B cell (primary cell): ENCODE measurements at regions not wholly inside any gene's neighbourhood (a gene's known extent, or its start where the extent isn't known, plus 50 kb on each side); places are given as distances from the start of the nearest gene placed in this dataset.

ENCODE experiments used
- ATAC-seq: fragments of 200-7000 bp; cut with Tn5 transposase; one replicate; pipeline ENCODE4 v1.10.0; 2021; ENCODE audit warnings: low read depth, mild to moderate bottlenecking, moderate number of reproducible peaks, moderate library complexity
- CTCF ChIA-PET: fragments of 350-600 bp; sonication (Branson Sonifier 250); formaldehyde crosslinking; loops from one replicate; lab custom pipeline; 2021; ENCODE audit warnings: antibody characterized with exemption, inconsistent platforms; lab: Charles Lee
- POLR2A ChIA-PET: fragments of 350-600 bp; sonication (Branson Sonifier 250); formaldehyde crosslinking; loops from one replicate; lab custom pipeline; 2021; ENCODE audit warnings: antibody characterized with exemption; lab: Charles Lee
- DNase-seq: peaks from one replicate; pipeline ENCODE4 v3.0.0; 2013
- H2AFZ ChIP-seq: 2 replicates; pipeline ENCODE4 v1.6.1; 2012; ENCODE audit warnings: mild to moderate bottlenecking, low read depth, low read length; ENCODE audit not compliant: insufficient read depth, poor library complexity, severe bottlenecking
- H3K27ac ChIP-seq, 2 donors: 1 replicate in 1 of 2; 2 replicates in 1 of 2; pipeline ENCODE4 v1.5.1; 2012 to 2013; ENCODE audit warnings: low read length in 2 of 2, mild to moderate bottlenecking in 2 of 2, moderate library complexity in 1 of 2
- H3K27me3 ChIP-seq, 4 experiments: fragments of 200-600 bp in 1 of 4; sonication (generic) in 1 of 4; replicated peaks in 1 of 4; 1 replicate in 2 of 4; 2 replicates in 2 of 4; pipeline versions ENCODE4 v1.6.1 to v1.7.0; 2013 to 2016; ENCODE audit warnings: low read length in 3 of 4, mild to moderate bottlenecking in 2 of 4, mixed read lengths in 1 of 4, moderate library complexity in 1 of 4; ENCODE audit not compliant: insufficient read depth in 4 of 4, control insufficient read depth in 3 of 4; ENCODE audit errors: control extremely low read depth in 1 of 4
- H3K36me3 ChIP-seq, 2 experiments: replicated peaks in 1 of 2; 1 replicate in 1 of 2; 2 replicates in 1 of 2; pipeline versions ENCODE4 v1.6.1 to v1.7.1; 2013; ENCODE audit warnings: low read length in 1 of 2; ENCODE audit not compliant: insufficient read depth in 2 of 2, control insufficient read depth in 1 of 2; ENCODE audit errors: control extremely low read depth in 1 of 2, extremely low read depth in 1 of 2
- H3K4me1 ChIP-seq, 2 donors: fragments of 200-600 bp in 1 of 2; sonication (generic) in 1 of 2; 1 replicate in 1 of 2; 2 replicates in 1 of 2; pipeline versions ENCODE4 v1.5.1 to v1.6.1; 2013 to 2017; ENCODE audit warnings: low read length in 2 of 2; ENCODE audit not compliant: control insufficient read depth in 2 of 2, insufficient read depth in 2 of 2
- H3K4me2 ChIP-seq: replicated peaks from 2 replicates; pipeline ENCODE3; 2012; ENCODE audit warnings: mild to moderate bottlenecking, low read depth, low read length; ENCODE audit not compliant: poor library complexity, severe bottlenecking
- H3K4me3 ChIP-seq, 5 experiments: fragments of 200-600 bp in 1 of 5; sonication (generic) in 1 of 5; 1 replicate in 3 of 5; 2 replicates in 2 of 5; pipeline versions ENCODE4 v1.5.1 to v1.7.0; 2011 to 2016; ENCODE audit warnings: low read length in 4 of 5, mild to moderate bottlenecking in 4 of 5, low read depth in 2 of 5, control low read depth in 1 of 5, moderate library complexity in 1 of 5; ENCODE audit not compliant: insufficient read depth in 1 of 5; ENCODE audit errors: control extremely low read depth in 1 of 5, extremely low read depth in 1 of 5
- H3K79me2 ChIP-seq: fragments of 200-600 bp; sonication (generic); one replicate; pipeline ENCODE4 v1.6.0; 2016; ENCODE audit warnings: low read length; ENCODE audit not compliant: control insufficient read depth, insufficient read depth
- H3K9ac ChIP-seq: fragments of 200-600 bp; sonication (generic); 2 replicates; pipeline ENCODE4 v1.6.1; 2017; ENCODE audit warnings: mild to moderate bottlenecking, low read length, moderate library complexity
- H3K9me3 ChIP-seq, 3 donors: one replicate each; pipeline versions ENCODE4 v1.6.1 to v1.7.1; 2013; ENCODE audit warnings: low read length in 2 of 3; ENCODE audit not compliant: control insufficient read depth in 2 of 3, insufficient read depth in 1 of 3; ENCODE audit errors: control extremely low read depth in 1 of 3
- H4K20me1 ChIP-seq: 2 replicates; pipeline ENCODE4 v1.6.0; 2012; ENCODE audit warnings: mild to moderate bottlenecking, low read length; ENCODE audit not compliant: insufficient read depth, control insufficient read depth, poor library complexity, severe bottlenecking
- H3K27ac Mint-ChIP-seq: one replicate; pipeline ENCODE4 v1.8.0; 2021; ENCODE audit warnings: mixed read lengths
- H3K27me3 Mint-ChIP-seq: one replicate; pipeline ENCODE4 v1.8.0; 2021; ENCODE audit warnings: mixed read lengths
- H3K4me1 Mint-ChIP-seq: one replicate; pipeline ENCODE4 v1.8.0; 2021; ENCODE audit warnings: mixed read lengths
- H3K4me3 Mint-ChIP-seq: one replicate; pipeline ENCODE4 v1.8.0; 2021; ENCODE audit warnings: mixed read lengths
- H3K9me3 Mint-ChIP-seq: one replicate; pipeline ENCODE4 v1.8.0; 2022; ENCODE audit warnings: mixed read lengths; ENCODE audit not compliant: insufficient read depth
- EZH2 ChIP-seq: IDR thresholded peaks from 2 replicates; pipeline ENCODE4 v1.6.1; 2012; ENCODE audit warnings: borderline replicate concordance, low read depth, mild to moderate bottlenecking, moderate library complexity, low read length; ENCODE audit not compliant: insufficient read depth, poor library complexity, severe bottlenecking
- WGBS: methylation state at CpG from one replicate; pipeline ENCODE4 v1.1.5; 2013; ENCODE audit warnings: missing lambda C conversion rate; ENCODE audit not compliant: insufficient coverage; 5-methylcytosine and 5-hydroxymethylcytosine counted together
- intact Hi-C: fragments of 100-400 bp; cut with micrococcal nuclease; formaldehyde crosslinking; loops from one replicate; pipeline ENCODE4 v1.10.0; 2022
- TF ChIP-seq, protein P1 (sequence below): fragments of 200-600 bp; IDR thresholded peaks from one replicate; pipeline ENCODE4 v1.8.0; 2022; ENCODE audit warnings: antibody characterized with exemption, mild to moderate bottlenecking

DNA sequence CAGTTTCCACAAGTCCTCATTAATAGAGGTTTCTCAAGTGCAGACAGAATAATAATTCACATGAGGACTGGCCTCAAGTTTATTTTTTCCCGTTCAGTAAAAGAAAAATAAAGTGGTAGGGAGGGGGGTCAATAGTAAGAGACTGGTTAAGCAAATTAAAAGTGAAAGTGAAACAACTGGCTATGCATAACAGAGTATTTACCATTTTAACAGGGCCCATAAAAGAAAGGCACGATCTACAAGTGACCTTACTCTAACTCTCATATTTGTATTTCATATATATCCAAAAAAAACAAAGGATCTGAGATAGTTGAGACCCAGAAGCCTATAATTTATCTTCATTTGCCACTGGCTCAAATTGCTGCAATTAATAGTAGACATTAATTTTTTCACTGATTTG is 686.3 kb downstream of the NTRK3 start:
- ATAC-seq, result no peak
- Mint-ChIP-seq H3K4me3 (no peak overlapping the region), H3K27ac (no peak overlapping the region), H3K4me1 (peaks cover 2% of the 10 kb centered on the region), H3K27me3 (no peaks in the 10 kb centered on the region), H3K9me3 (peaks cover 7% of the 10 kb centered on the region)
- no peak overlapping the region for H3K27ac ChIP-seq
- H3K36me3 ChIP-seq, result no peaks in the 10 kb centered on the region
- no peak overlapping the region for H3K9ac ChIP-seq
- DNase-seq, result no peak
- no peak overlapping the region for H3K4me3 ChIP-seq
- H3K9me3 ChIP-seq, result no peaks in the 10 kb centered on the region
- no peaks in the 10 kb centered on the region for H4K20me1 ChIP-seq
- TF ChIP-seq, protein P1, sequence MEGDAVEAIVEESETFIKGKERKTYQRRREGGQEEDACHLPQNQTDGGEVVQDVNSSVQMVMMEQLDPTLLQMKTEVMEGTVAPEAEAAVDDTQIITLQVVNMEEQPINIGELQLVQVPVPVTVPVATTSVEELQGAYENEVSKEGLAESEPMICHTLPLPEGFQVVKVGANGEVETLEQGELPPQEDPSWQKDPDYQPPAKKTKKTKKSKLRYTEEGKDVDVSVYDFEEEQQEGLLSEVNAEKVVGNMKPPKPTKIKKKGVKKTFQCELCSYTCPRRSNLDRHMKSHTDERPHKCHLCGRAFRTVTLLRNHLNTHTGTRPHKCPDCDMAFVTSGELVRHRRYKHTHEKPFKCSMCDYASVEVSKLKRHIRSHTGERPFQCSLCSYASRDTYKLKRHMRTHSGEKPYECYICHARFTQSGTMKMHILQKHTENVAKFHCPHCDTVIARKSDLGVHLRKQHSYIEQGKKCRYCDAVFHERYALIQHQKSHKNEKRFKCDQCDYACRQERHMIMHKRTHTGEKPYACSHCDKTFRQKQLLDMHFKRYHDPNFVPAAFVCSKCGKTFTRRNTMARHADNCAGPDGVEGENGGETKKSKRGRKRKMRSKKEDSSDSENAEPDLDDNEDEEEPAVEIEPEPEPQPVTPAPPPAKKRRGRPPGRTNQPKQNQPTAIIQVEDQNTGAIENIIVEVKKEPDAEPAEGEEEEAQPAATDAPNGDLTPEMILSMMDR, result no peak
- TF ChIP-seq EZH2, result no peak
- no peaks in the 10 kb centered on the region for H3K27me3 ChIP-seq
- H3K4me1 ChIP-seq, result no peaks in the 10 kb centered on the region
- no peak overlapping the region for H2AFZ ChIP-seq
- H3K4me2 ChIP-seq, result no peak overlapping the region
- intact Hi-C loops, result no loop called here
- CTCF ChIA-PET, result no interaction called here
- POLR2A ChIA-PET, result no interaction called here
- no CpG with 5 or more reads among the region's 2 CpGs for WGBS
- no peaks in the 10 kb centered on the region for H3K79me2 ChIP-seq

DNA sequence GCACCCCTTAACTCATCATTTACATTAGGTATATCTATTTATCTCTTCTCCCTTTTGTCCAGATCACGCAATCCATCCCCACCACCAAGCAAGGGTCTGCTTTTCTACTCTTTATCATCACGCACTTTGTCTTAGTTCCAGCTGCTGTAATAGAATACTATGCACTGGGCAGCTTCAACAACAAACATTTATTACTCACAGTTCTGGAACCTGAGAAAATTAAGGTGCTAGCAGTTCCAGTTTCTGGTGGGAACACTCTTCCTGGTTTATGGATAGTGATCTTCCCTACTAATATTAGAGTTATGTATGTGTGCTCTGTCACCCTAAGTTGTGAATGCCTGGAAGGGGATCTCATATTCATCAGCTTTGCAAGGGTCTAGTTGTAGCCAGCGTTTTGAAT is 687.0 kb downstream of the NTRK3 start:
- DNase-seq, result no peak
- Histone ChIP-seq H3K9ac (no peak overlapping the region), H4K20me1 (no peaks in the 10 kb centered on the region), H3K9me3 (no peaks in the 10 kb centered on the region), H3K36me3 (no peaks in the 10 kb centered on the region), H3K27ac (no peak overlapping the region), H3K4me1 (no peaks in the 10 kb centered on the region), H3K4me2 (no peak overlapping the region), H3K27me3 (no peaks in the 10 kb centered on the region), H2AFZ (no peak overlapping the region), H3K79me2 (no peaks in the 10 kb centered on the region), H3K4me3 (no peak overlapping the region)
- 83% methylated on average over 1 of the region's 3 CpGs for WGBS
- no peak overlapping the region for H3K27ac Mint-ChIP-seq
- peaks cover 7% of the 10 kb centered on the region for H3K9me3 Mint-ChIP-seq
- TF ChIP-seq, protein P1, result no peak
- no peak for TF ChIP-seq EZH2
- H3K4me1 Mint-ChIP-seq, result peaks cover 2% of the 10 kb centered on the region
- CTCF ChIA-PET, result no interaction called here
- intact Hi-C loops, result no loop called here
- ATAC-seq, result no peak
- POLR2A ChIA-PET, result no interaction called here
- no peaks in the 10 kb centered on the region for H3K27me3 Mint-ChIP-seq
- no peak overlapping the region for H3K4me3 Mint-ChIP-seq
